ENCODE measurements at regions not wholly inside any gene's neighbourhood (a gene's known extent, or its start where the extent isn't known, plus 50 kb on each side); places are given as distances from the start of the nearest gene placed in this dataset.

- DNase-seq = no peak
- no peak overlapping the region for H3K4me3 ChIP-seq
- no peaks in the 10 kb centered on the region for H3K9me3 ChIP-seq
- H3K36me3 ChIP-seq = no peaks in the 10 kb centered on the region
- no peak overlapping the region for H3K27ac ChIP-seq
- TF ChIP-seq POLR2A (IDR thresholded peaks at IDR 0.05) = no peak
- TF ChIP-seq CTCF (IDR thresholded peaks at IDR 0.05) = no peak
- no peaks in the 10 kb centered on the region for H3K4me1 ChIP-seq
- no peaks in the 10 kb centered on the region for H3K27me3 ChIP-seq
- intact Hi-C loops (cut with DNase I; ENCODE audit: low total_unique reads) = no loop called here
Observed at GRCh38 chr15:70240082-70240481, 142.4 kb upstream of the TLE3 start.

- no peak for TF ChIP-seq CTCF (IDR thresholded peaks at IDR 0.05)
- Histone ChIP-seq H3K27me3 (no peaks in the 10 kb centered on the region), H3K27ac (no peak overlapping the region), H3K4me1 (no peaks in the 10 kb centered on the region), H3K36me3 (no peaks in the 10 kb centered on the region), H3K4me3 (no peak overlapping the region), H3K9me3 (no peaks in the 10 kb centered on the region)
- no peak for DNase-seq
- intact Hi-C loops (cut with DNase I; ENCODE audit: low total_unique reads) = no loop called here
Observed at GRCh38 chr15:70238917-70239316, 141.2 kb upstream of the TLE3 start.

- H3K9me3 ChIP-seq = no peaks in the 10 kb centered on the region
- DNase-seq = no peak
- no peak overlapping the region for H3K27ac ChIP-seq
- TF ChIP-seq POLR2A (IDR thresholded peaks at IDR 0.05) (no peak), CTCF (IDR thresholded peaks at IDR 0.05) (no peak)
- no peaks in the 10 kb centered on the region for H3K27me3 ChIP-seq
- no peak overlapping the region for H3K4me3 ChIP-seq
- intact Hi-C loops (cut with DNase I; ENCODE audit: low total_unique reads) = no loop called here
- no peaks in the 10 kb centered on the region for H3K36me3 ChIP-seq
- no peaks in the 10 kb centered on the region for H3K4me1 ChIP-seq
Observed at GRCh38 chr15:70237626-70238025, 139.9 kb upstream of the TLE3 start.

- Histone ChIP-seq H3K4me3 (no peak overlapping the region), H3K4me1 (no peaks in the 10 kb centered on the region), H3K27me3 (no peaks in the 10 kb centered on the region), H3K9me3 (no peaks in the 10 kb centered on the region), H3K27ac (no peak overlapping the region), H3K36me3 (no peaks in the 10 kb centered on the region)
- TF ChIP-seq POLR2A (IDR thresholded peaks at IDR 0.05) (no peak), CTCF (IDR thresholded peaks at IDR 0.05) (no peak)
- intact Hi-C loops (cut with DNase I; ENCODE audit: low total_unique reads) = no loop called here
- DNase-seq = no peak
Observed at GRCh38 chr15:70236341-70237086, 138.8 kb upstream of the TLE3 start.

- intact Hi-C loops (cut with DNase I; ENCODE audit: low total_unique reads) = no loop called here
- no peak overlapping the region for H3K4me3 ChIP-seq
- no peaks in the 10 kb centered on the region for H3K36me3 ChIP-seq
- TF ChIP-seq POLR2A (IDR thresholded peaks at IDR 0.05) = no peak
- no peak for TF ChIP-seq CTCF (IDR thresholded peaks at IDR 0.05)
- no peaks in the 10 kb centered on the region for H3K9me3 ChIP-seq
- H3K27ac ChIP-seq = no peak overlapping the region
- H3K27me3 ChIP-seq = no peaks in the 10 kb centered on the region
- DNase-seq = no peak
- H3K4me1 ChIP-seq = no peaks in the 10 kb centered on the region
Observed at GRCh38 chr15:70235347-70235746, 137.6 kb upstream of the TLE3 start.
